ENCODE measurements at regions not wholly inside any gene's neighbourhood (a gene's known extent, or its start where the extent isn't known, plus 50 kb on each side); places are given as distances from the start of the nearest gene placed in this dataset.
"Not testable (repeated sequence)": the region's sequence is repeated elsewhere in the genome, so short reads cannot be mapped to it uniquely, and the experiment has no call there.

- no peak for DNase-seq (ENCODE audit: low spot score)
Observed at GRCh38 chrX:122196343-122196742, 987.7 kb upstream of the GRIA3 start.

GRCh38 chrX:122203399-122203798, 980.7 kb upstream of the GRIA3 start:
- DNase-seq (ENCODE audit: low spot score): no peak

GRCh38 chrX:122218666-122219065, 965.4 kb upstream of the GRIA3 start:
- DNase-seq (ENCODE audit: low spot score): no peak

- DNase-seq (ENCODE audit: low spot score): no peak
Observed at GRCh38 chrX:122219226-122219625, 964.9 kb upstream of the GRIA3 start.

GRCh38 chrX:122219735-122220134, 964.3 kb upstream of the GRIA3 start:
- no peak for DNase-seq (ENCODE audit: low spot score)

- DNase-seq (ENCODE audit: low spot score): no peak
Observed at GRCh38 chrX:122220644-122221373, 963.3 kb upstream of the GRIA3 start.

GRCh38 chrX:122221810-122222209, 962.3 kb upstream of the GRIA3 start:
- not testable (repeated sequence) for DNase-seq (ENCODE audit: low spot score)

GRCh38 chrX:122224137-122224536, 959.9 kb upstream of the GRIA3 start:
- DNase-seq (ENCODE audit: low spot score): not testable (repeated sequence)

GRCh38 chrX:122238801-122239200, 945.3 kb upstream of the GRIA3 start:
- DNase-seq (ENCODE audit: low spot score): no peak

- DNase-seq (ENCODE audit: low spot score): no peak
Observed at GRCh38 chrX:122241959-122242358, 942.1 kb upstream of the GRIA3 start.

GRCh38 chrX:122244080-122244479, 940.0 kb upstream of the GRIA3 start:
- DNase-seq (ENCODE audit: low spot score): no peak

GRCh38 chrX:122245175-122245574, 938.9 kb upstream of the GRIA3 start:
- DNase-seq (ENCODE audit: low spot score): no peak

- DNase-seq (ENCODE audit: low spot score): no peak
Observed at GRCh38 chrX:122245943-122246342, 938.1 kb upstream of the GRIA3 start.

- no peak for DNase-seq (ENCODE audit: low spot score)
Observed at GRCh38 chrX:122246937-122247336, 937.1 kb upstream of the GRIA3 start.

- DNase-seq (ENCODE audit: low spot score): no peak
Observed at GRCh38 chrX:122248681-122249080, 935.4 kb upstream of the GRIA3 start.

- no peak for DNase-seq (ENCODE audit: low spot score)
Observed at GRCh38 chrX:122252454-122252853, 931.6 kb upstream of the GRIA3 start.

- DNase-seq (ENCODE audit: low spot score): no peak
Observed at GRCh38 chrX:122268353-122268752, 915.7 kb upstream of the GRIA3 start.

GRCh38 chrX:122269243-122269781, 914.8 kb upstream of the GRIA3 start:
- no peak for DNase-seq (ENCODE audit: low spot score)

GRCh38 chrX:122270809-122271494, 913.1 kb upstream of the GRIA3 start:
- DNase-seq (ENCODE audit: low spot score): no peak

GRCh38 chrX:122272011-122272410, 912.1 kb upstream of the GRIA3 start:
- no peak for DNase-seq (ENCODE audit: low spot score)

GRCh38 chrX:122279746-122280145, 904.3 kb upstream of the GRIA3 start:
- DNase-seq (ENCODE audit: low spot score): no peak

- DNase-seq (ENCODE audit: low spot score): not testable (repeated sequence)
Observed at GRCh38 chrX:122299822-122300221, 884.3 kb upstream of the GRIA3 start.

GRCh38 chrX:122301491-122301890, 882.6 kb upstream of the GRIA3 start:
- DNase-seq (ENCODE audit: low spot score): no peak

Measured in hepatic stellate cell (primary cell).